Motor neuron (in vitro differentiated cells): ENCODE measurements at regions not wholly inside any gene's neighbourhood (a gene's known extent, or its start where the extent isn't known, plus 50 kb on each side); places are given as distances from the start of the nearest gene placed in this dataset.

Experiments
- ATAC-seq, 8 experiments: fragments of 200-7000 bp; cut with Tn5 transposase; replicated peaks in 6 of 8; 2 replicates each; pipeline ENCODE4 v1.8.0; 2021; ENCODE audit warnings: mild to moderate bottlenecking in 8 of 8, moderate library complexity in 8 of 8
- H3K27ac ChIP-seq, 2 donors: fragments of 250-450 bp; sonication (Bioruptor Pico); 2 replicates each; pipeline ENCODE4 v1.9.0; 2021; ENCODE audit warnings: antibody characterized with exemption in 2 of 2, mild to moderate bottlenecking in 2 of 2, moderate library complexity in 1 of 2
- H3K4me1 ChIP-seq, 2 donors: fragments of 250-450 bp; sonication (Bioruptor Pico); replicated peaks in 1 of 2; 2 replicates each; pipeline ENCODE4 v1.6.1; 2021; ENCODE audit warnings: antibody characterized with exemption in 2 of 2, mild to moderate bottlenecking in 2 of 2, moderate library complexity in 1 of 2
- H3K4me3 ChIP-seq, 5 donors: fragments of 250-450 bp; sonication (Bioruptor Pico); 2 replicates each; pipeline ENCODE4 v1.9.0; 2021; ENCODE audit warnings: antibody characterized with exemption in 5 of 5, mild to moderate bottlenecking in 5 of 5, moderate library complexity in 4 of 5
- WGBS, 10 experiments: fragments of 450-650 bp; shearing (Covaris generic); methylation state at CpG; one replicate each; pipeline ENCODE4 v1.0.0; 2022; 5-methylcytosine and 5-hydroxymethylcytosine counted together
- in situ Hi-C, 9 experiments: fragments of 400-800 bp; cut with MboI; loops; one replicate each; pipeline ENCODE4 v1.15.0; 2021; ENCODE audit warnings: low sequenced_read_pairs in 9 of 9, low pct_unique_long_range_greater_than_20kb in 2 of 9; ENCODE audit not compliant: unreplicated experiment in 9 of 9

GRCh38 chr12:77577791-77578190, 252.9 kb upstream of the NAV3 start:
- no peak overlapping the region for H3K4me3 ChIP-seq
- 0 to 100% (median 90%) methylated on average over 1 of the region's 1 CpG; no CpG with 5 or more reads in 1 of the 10 experiments for WGBS, 10 experiments
- H3K27ac ChIP-seq = no peak overlapping the region
- H3K4me1 ChIP-seq = peaks cover 19 to 23% of the 10 kb centered on the region in 2 donors
- no peak for ATAC-seq
- in situ Hi-C loops = no loop called here

GRCh38 chr12:77575376-77575919, 255.2 kb upstream of the NAV3 start:
- WGBS, 10 experiments = 0 to 94% (median 67%) methylated on average over 1 to 2 of the region's 2 CpGs; no CpG with 5 or more reads in 1 of the 10 experiments

GRCh38 chr12:77572371-77572770, 258.3 kb upstream of the NAV3 start:
- H3K27ac ChIP-seq = no peak overlapping the region
- H3K4me1 ChIP-seq = peaks cover 7 to 17% of the 10 kb centered on the region in 2 donors
- WGBS, 10 experiments = 61 to 100% (median 92%) methylated on average over 1 to 3 of the region's 3 CpGs
- no peak for ATAC-seq
- in situ Hi-C loops = no loop called here
- no peak overlapping the region for H3K4me3 ChIP-seq

More at GRCh38 chr12:77575376-77575919, 255.2 kb upstream of the NAV3 start:
- in situ Hi-C loops = no loop called here
- Histone ChIP-seq H3K4me3 (no peak overlapping the region), H3K4me1 (peaks cover 19 to 23% of the 10 kb centered on the region in 2 donors), H3K27ac (no peak overlapping the region)
- peak in 1 of 8 experiments; percentile 56 for ATAC-seq

- in situ Hi-C loops = no loop called here
- Histone ChIP-seq H3K27ac (no peak overlapping the region), H3K4me1 (peaks cover 7 to 17% of the 10 kb centered on the region in 2 donors), H3K4me3 (no peak overlapping the region)
- WGBS, 10 experiments = 61 to 100% (median 94%) methylated on average over 1 to 7 of the region's 7 CpGs
- no peak for ATAC-seq
Observed at GRCh38 chr12:77571768-77572167, 258.9 kb upstream of the NAV3 start.

GRCh38 chr12:77571127-77571526, 259.6 kb upstream of the NAV3 start:
- Histone ChIP-seq H3K4me1 (peaks cover 7 to 13% of the 10 kb centered on the region in 2 donors), H3K27ac (no peak overlapping the region), H3K4me3 (no peak overlapping the region)
- 61 to 100% (median 93%) methylated on average over 2 to 4 of the region's 4 CpGs; no CpG with 5 or more reads in 1 of the 10 experiments for WGBS, 10 experiments
- ATAC-seq = no peak
- in situ Hi-C loops = no loop called here

GRCh38 chr12:77569876-77570275, 260.8 kb upstream of the NAV3 start:
- peaks cover 3 to 7% of the 10 kb centered on the region in 2 donors for H3K4me1 ChIP-seq
- 27 to 80% (median 46%) methylated on average over 2 to 3 of the region's 3 CpGs; no CpG with 5 or more reads in 2 of the 10 experiments for WGBS, 10 experiments
- no peak overlapping the region for H3K27ac ChIP-seq
- peak in 2 of 8 experiments; percentile 26 to 30 for ATAC-seq
- H3K4me3 ChIP-seq = no peak overlapping the region
- in situ Hi-C loops = no loop called here

GRCh38 chr12:77560714-77561113, 270.0 kb upstream of the NAV3 start:
- H3K4me1 ChIP-seq = no peaks in the 10 kb centered on the region
- no peak for ATAC-seq
- H3K4me3 ChIP-seq = no peak overlapping the region
- in situ Hi-C loops = no loop called here
- H3K27ac ChIP-seq = no peak overlapping the region
- WGBS, 10 experiments = 93 to 100% (median 100%) methylated on average over 2 to 3 of the region's 6 CpGs; no CpG with 5 or more reads in 3 of the 10 experiments

GRCh38 chr12:77559400-77560074, 271.2 kb upstream of the NAV3 start:
- no peak overlapping the region for H3K27ac ChIP-seq
- in situ Hi-C loops = no loop called here
- H3K4me3 ChIP-seq = no peak overlapping the region
- WGBS, 10 experiments = 80 to 100% (median 100%) methylated on average over 1 to 4 of the region's 12 CpGs; no CpG with 5 or more reads in 5 of the 10 experiments
- ATAC-seq = no peak
- H3K4me1 ChIP-seq = no peaks in the 10 kb centered on the region

- peak in 3 of 8 experiments; percentile 49 to 88 (median 67) for ATAC-seq
- Histone ChIP-seq H3K27ac (no peak overlapping the region), H3K4me3 (no peak overlapping the region), H3K4me1 (peaks cover 2 to 3% of the 10 kb centered on the region in 2 donors)
- 20 to 100% (median 63%) methylated on average over 1 to 4 of the region's 4 CpGs for WGBS, 10 experiments
- in situ Hi-C loops = no loop called here
Observed at GRCh38 chr12:77555074-77555473, 275.6 kb upstream of the NAV3 start.

- peaks cover 11 to 13% of the 10 kb centered on the region in 2 donors for H3K4me1 ChIP-seq
- no peak overlapping the region for H3K4me3 ChIP-seq
- no peak overlapping the region for H3K27ac ChIP-seq
- in situ Hi-C loops = no loop called here
- ATAC-seq = no peak
- WGBS, 10 experiments = 92 to 100% (median 100%) methylated on average over 1 of the region's 1 CpG; no CpG with 5 or more reads in 1 of the 10 experiments
Observed at GRCh38 chr12:77553976-77554619, 276.6 kb upstream of the NAV3 start.

- Histone ChIP-seq H3K4me3 (no peak overlapping the region), H3K4me1 (peaks cover 16 to 27% of the 10 kb centered on the region in 2 donors), H3K27ac (no peak overlapping the region)
- peak in 5 of 8 experiments; percentile 57 to 84 (median 71) for ATAC-seq
- WGBS, 10 experiments = 0 to 71% (median 39%) methylated on average over 1 to 3 of the region's 3 CpGs; no CpG with 5 or more reads in 3 of the 10 experiments
- in situ Hi-C loops = no loop called here
Observed at GRCh38 chr12:77549383-77550128, 281.1 kb upstream of the NAV3 start.

GRCh38 chr12:77548797-77549196, 281.9 kb upstream of the NAV3 start:
- 30 to 100% (median 88%) methylated on average over 1 of the region's 1 CpG; no CpG with 5 or more reads in 1 of the 10 experiments for WGBS, 10 experiments

GRCh38 chr12:77540097-77540496, 290.6 kb upstream of the NAV3 start:
- Histone ChIP-seq H3K4me1 (no peaks in the 10 kb centered on the region), H3K27ac (no peak overlapping the region), H3K4me3 (no peak overlapping the region)
- ATAC-seq = no peak
- in situ Hi-C loops = no loop called here
- WGBS, 10 experiments = 21 to 94% (median 68%) methylated on average over 2 of the region's 2 CpGs; no CpG with 5 or more reads in 1 of the 10 experiments

More at GRCh38 chr12:77548797-77549196, 281.9 kb upstream of the NAV3 start:
- in situ Hi-C loops = no loop called here
- H3K4me1 ChIP-seq = peaks cover 16 to 27% of the 10 kb centered on the region in 2 donors
- no peak overlapping the region for H3K4me3 ChIP-seq
- peak in 5 of 8 experiments; percentile 22 to 61 (median 47) for ATAC-seq
- H3K27ac ChIP-seq = no peak overlapping the region
